Stimulated activated effector memory CD8-positive, alpha-beta T cell treated with anti-CD3 and anti-CD28 coated beads, Interleukin-12 subunit alpha, Interleukin-12 subunit beta, amount 100 ng/mL, for 72 hours (primary cell): ENCODE measurements at regions not wholly inside any gene's neighbourhood (a gene's known extent, or its start where the extent isn't known, plus 50 kb on each side); places are given as distances from the start of the nearest gene placed in this dataset.
"Not testable (repeated sequence)": the region's sequence is repeated elsewhere in the genome, so short reads cannot be mapped to it uniquely, and the experiment has no call there.

Source experiments
- ATAC-seq: fragments of 150-1000 bp; cut with Tn5 transposase; 2 replicates; pipeline ENCODE4 v1.10.0; 2021
- DNase-seq, 2 donors: peaks; one replicate each; pipeline ENCODE4 v3.0.0; 2021 to 2022; ENCODE audit warnings: low spot score in 2 of 2
- H3K27ac Mint-ChIP-seq: one replicate; pipeline ENCODE4 v1.8.0; 2022; ENCODE audit warnings: mild to moderate bottlenecking, mixed read lengths
- H3K36me3 Mint-ChIP-seq: one replicate; pipeline ENCODE4 v1.8.0; 2022; ENCODE audit warnings: mild to moderate bottlenecking, mixed read lengths
- H3K4me1 Mint-ChIP-seq: one replicate; pipeline ENCODE4 v1.8.0; 2022; ENCODE audit warnings: mixed read lengths
- H3K4me3 Mint-ChIP-seq: one replicate; pipeline ENCODE4 v1.8.0; 2022; ENCODE audit warnings: mild to moderate bottlenecking, mixed read lengths
- H3K9me3 Mint-ChIP-seq: one replicate; pipeline ENCODE4 v1.8.0; 2022; ENCODE audit warnings: mixed read lengths

- peaks cover 14% of the 10 kb centered on the region for H3K9me3 Mint-ChIP-seq
- peaks cover 15% of the 10 kb centered on the region for H3K4me1 Mint-ChIP-seq
- DNase-seq, result no peak
These were observed 119.7 kb upstream of the FAM3C start for GRCh38 chr7:121515630-121516401.

GRCh38 chr7:121515229-121515628 is 119.1 kb upstream of the FAM3C start:
- Mint-ChIP-seq H3K4me3 (no peak overlapping the region), H3K9me3 (peaks cover 16% of the 10 kb centered on the region), H3K4me1 (peaks cover 11% of the 10 kb centered on the region), H3K27ac (no peak overlapping the region), H3K36me3 (no peaks in the 10 kb centered on the region)
- DNase-seq (no peak), ATAC-seq (no peak)

More at GRCh38 chr7:121515630-121516401, 119.7 kb upstream of the FAM3C start:
- no peak overlapping the region for H3K4me3 Mint-ChIP-seq
- no peak overlapping the region for H3K27ac Mint-ChIP-seq
- H3K36me3 Mint-ChIP-seq, result no peaks in the 10 kb centered on the region
- ATAC-seq, result peak; percentile 68

- H3K4me3 Mint-ChIP-seq, result no peak overlapping the region
- no peak for DNase-seq
- no peak overlapping the region for H3K27ac Mint-ChIP-seq
- peaks cover 12% of the 10 kb centered on the region for H3K4me1 Mint-ChIP-seq
- no peaks in the 10 kb centered on the region for H3K36me3 Mint-ChIP-seq
- peaks cover 13% of the 10 kb centered on the region for H3K9me3 Mint-ChIP-seq
- ATAC-seq, result no peak
These were observed 117.0 kb upstream of the FAM3C start for GRCh38 chr7:121513105-121513504.

- ATAC-seq, result no peak
- Mint-ChIP-seq H3K27ac (no peak overlapping the region), H3K4me3 (no peak overlapping the region), H3K9me3 (peaks cover 12% of the 10 kb centered on the region), H3K36me3 (no peaks in the 10 kb centered on the region), H3K4me1 (peaks cover 6% of the 10 kb centered on the region)
- DNase-seq, result no peak
These were observed 114.9 kb upstream of the FAM3C start for GRCh38 chr7:121510858-121511482.

GRCh38 chr7:121510302-121510701 is 114.2 kb upstream of the FAM3C start:
- Mint-ChIP-seq H3K4me1 (peaks cover 6% of the 10 kb centered on the region), H3K36me3 (no peaks in the 10 kb centered on the region), H3K27ac (no peak overlapping the region), H3K4me3 (no peak overlapping the region), H3K9me3 (peaks cover 18% of the 10 kb centered on the region)
- ATAC-seq, result no peak
- no peak for DNase-seq

- DNase-seq (no peak), ATAC-seq (no peak)
- Mint-ChIP-seq H3K36me3 (no peaks in the 10 kb centered on the region), H3K9me3 (peaks cover 18% of the 10 kb centered on the region), H3K27ac (peak overlapping the region; percentile 51), H3K4me1 (peaks cover 6% of the 10 kb centered on the region), H3K4me3 (no peak overlapping the region)
These were observed 109.6 kb upstream of the FAM3C start for GRCh38 chr7:121505540-121506182.

GRCh38 chr7:121505021-121505420 is 108.9 kb upstream of the FAM3C start:
- DNase-seq, result no peak
- peaks cover under 1% of the 10 kb centered on the region for H3K4me1 Mint-ChIP-seq

GRCh38 chr7:121504482-121504881 is 108.4 kb upstream of the FAM3C start:
- ATAC-seq (no peak), DNase-seq (no peak)
- Mint-ChIP-seq H3K9me3 (peaks cover 15% of the 10 kb centered on the region), H3K36me3 (peaks cover 5% of the 10 kb centered on the region), H3K27ac (peak overlapping the region; percentile 67), H3K4me1 (peaks cover 5% of the 10 kb centered on the region), H3K4me3 (no peak overlapping the region)

More at GRCh38 chr7:121505021-121505420, 108.9 kb upstream of the FAM3C start:
- no peaks in the 10 kb centered on the region for H3K36me3 Mint-ChIP-seq
- H3K27ac Mint-ChIP-seq, result peak overlapping the region; percentile 67
- ATAC-seq, result no peak
- H3K4me3 Mint-ChIP-seq, result no peak overlapping the region
- peaks cover 15% of the 10 kb centered on the region for H3K9me3 Mint-ChIP-seq

GRCh38 chr7:121503730-121504129 is 107.6 kb upstream of the FAM3C start:
- no peak for DNase-seq
- H3K27ac Mint-ChIP-seq, result no peak overlapping the region
- no peak overlapping the region for H3K4me3 Mint-ChIP-seq
- H3K4me1 Mint-ChIP-seq, result peaks cover 12% of the 10 kb centered on the region
- peaks cover 15% of the 10 kb centered on the region for H3K9me3 Mint-ChIP-seq
- no peak for ATAC-seq
- peaks cover 7% of the 10 kb centered on the region for H3K36me3 Mint-ChIP-seq

- DNase-seq, result no peak
- peaks cover 7% of the 10 kb centered on the region for H3K36me3 Mint-ChIP-seq
- H3K27ac Mint-ChIP-seq, result no peak overlapping the region
- H3K4me3 Mint-ChIP-seq, result no peak overlapping the region
- no peak for ATAC-seq
- peaks cover 15% of the 10 kb centered on the region for H3K9me3 Mint-ChIP-seq
- peaks cover 12% of the 10 kb centered on the region for H3K4me1 Mint-ChIP-seq
These were observed 106.9 kb upstream of the FAM3C start for GRCh38 chr7:121503039-121503438.

GRCh38 chr7:121501566-121501965 is 105.5 kb upstream of the FAM3C start:
- ATAC-seq (no peak), DNase-seq (no peak)
- Mint-ChIP-seq H3K36me3 (peaks cover 7% of the 10 kb centered on the region), H3K9me3 (peaks cover 12% of the 10 kb centered on the region), H3K4me1 (peaks cover 12% of the 10 kb centered on the region), H3K4me3 (no peak overlapping the region), H3K27ac (no peak overlapping the region)

GRCh38 chr7:121500360-121501058 is 104.4 kb upstream of the FAM3C start:
- Mint-ChIP-seq H3K4me3 (no peak overlapping the region), H3K9me3 (peaks cover 7% of the 10 kb centered on the region), H3K36me3 (peaks cover 7% of the 10 kb centered on the region), H3K4me1 (peaks cover 12% of the 10 kb centered on the region), H3K27ac (peak overlapping the region; percentile 68)
- DNase-seq (no peak), ATAC-seq (peak; percentile 63)

- Mint-ChIP-seq H3K36me3 (peaks cover 7% of the 10 kb centered on the region), H3K9me3 (peaks cover 2% of the 10 kb centered on the region), H3K27ac (peak overlapping the region; percentile 68), H3K4me3 (peak overlapping the region; percentile 12), H3K4me1 (peaks cover 12% of the 10 kb centered on the region)
- DNase-seq, result no peak
- peak; percentile 90 for ATAC-seq
These were observed 103.5 kb upstream of the FAM3C start for GRCh38 chr7:121499624-121500023.

GRCh38 chr7:121498816-121499215 is 102.7 kb upstream of the FAM3C start:
- peaks cover 12% of the 10 kb centered on the region for H3K4me1 Mint-ChIP-seq
- no peak for ATAC-seq
- H3K36me3 Mint-ChIP-seq, result peaks cover 7% of the 10 kb centered on the region
- no peak overlapping the region for H3K4me3 Mint-ChIP-seq
- H3K27ac Mint-ChIP-seq, result peak overlapping the region; percentile 68
- no peak for DNase-seq
- H3K9me3 Mint-ChIP-seq, result no peaks in the 10 kb centered on the region

- not testable (repeated sequence) for H3K27ac Mint-ChIP-seq, DNase-seq, H3K4me3 Mint-ChIP-seq, ATAC-seq, H3K36me3 Mint-ChIP-seq, H3K9me3 Mint-ChIP-seq
- H3K4me1 Mint-ChIP-seq, result peaks cover 12% of the 10 kb centered on the region
These were observed 101.4 kb upstream of the FAM3C start for GRCh38 chr7:121497545-121497944.
